GM18951 (cell line): ENCODE measurements at regions not wholly inside any gene's neighbourhood (a gene's known extent, or its start where the extent isn't known, plus 50 kb on each side); places are given as distances from the start of the nearest gene placed in this dataset.

ENCODE experiments used
- POLR2A ChIP-seq: IDR thresholded peaks from 4 replicates; pipeline ENCODE4 v1.6.1; 2011; ENCODE audit warnings: mild to moderate bottlenecking; ENCODE audit not compliant: insufficient read length, insufficient read depth; ENCODE audit errors: extremely low read depth
- in situ Hi-C: fragments of 300-500 bp; cut with MboI; formaldehyde crosslinking; loops from one replicate; pipeline ENCODE4 v1.12.0; 2022; ENCODE audit warnings: low sequenced_read_pairs, mixed read lengths, inconsistent platforms; ENCODE audit not compliant: unreplicated experiment

DNA sequence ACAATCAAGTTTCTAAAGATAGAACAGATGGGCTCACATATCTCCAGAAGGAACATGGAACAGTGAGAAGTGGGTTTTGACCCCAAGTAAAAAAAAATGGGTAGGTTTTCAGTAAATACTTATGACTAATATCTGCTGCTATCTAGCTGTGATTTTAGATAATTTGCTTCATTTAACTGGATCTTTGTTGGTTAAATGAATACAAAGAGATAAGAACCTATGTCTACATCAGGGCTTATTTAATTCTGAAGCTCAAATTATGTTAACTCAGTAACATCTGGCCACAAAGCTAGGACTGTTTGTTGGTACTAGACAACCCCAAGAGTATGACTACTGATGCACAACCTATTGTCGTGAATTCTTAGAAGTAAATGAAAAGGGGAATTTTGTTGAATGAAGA is 144.4 kb upstream of the SESN3 start:
- TF ChIP-seq POLR2A, result no peak
- in situ Hi-C loops, result no loop called here

DNA sequence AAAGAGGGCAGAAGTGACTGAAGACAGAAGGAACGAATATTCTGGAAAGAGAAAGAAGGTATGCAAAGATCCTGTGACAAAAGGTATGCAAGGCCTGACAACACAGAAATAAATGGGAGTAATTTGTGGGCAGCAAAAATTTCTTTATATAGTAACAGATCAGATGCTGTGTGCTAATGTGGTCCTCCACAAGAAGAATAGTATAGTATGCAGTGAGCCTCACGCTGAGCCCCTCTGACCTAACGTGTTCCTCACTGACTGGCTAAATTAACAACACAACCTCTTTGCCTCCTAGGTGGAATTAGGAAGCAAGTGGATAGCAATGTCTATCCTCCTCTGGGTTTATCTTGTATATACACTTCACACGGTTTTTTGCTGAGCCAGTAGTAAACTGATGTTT is 143.1 kb upstream of the SESN3 start:
- in situ Hi-C loops, result no loop called here
- no peak for TF ChIP-seq POLR2A

DNA sequence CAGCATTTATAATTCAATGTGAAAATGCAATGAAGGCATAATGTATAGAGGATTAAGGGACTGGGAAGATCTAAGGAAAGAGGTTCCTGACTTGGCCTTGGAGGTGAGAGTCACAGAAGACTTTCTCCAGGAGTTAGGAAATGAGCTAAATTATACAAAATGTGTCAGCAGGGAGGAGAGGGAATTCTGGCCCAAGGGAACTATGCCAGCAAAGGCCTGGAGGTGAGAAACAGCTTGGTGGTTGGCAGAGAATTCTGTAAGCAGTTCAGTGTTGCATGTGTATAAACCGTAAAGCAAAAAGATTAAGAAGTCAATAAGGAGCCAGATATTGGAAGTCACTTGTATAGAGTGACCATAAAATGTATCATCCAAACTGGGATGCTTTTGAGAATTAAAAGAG is 142.2 kb upstream of the SESN3 start:
- no peak for TF ChIP-seq POLR2A
- in situ Hi-C loops, result no loop called here

DNA sequence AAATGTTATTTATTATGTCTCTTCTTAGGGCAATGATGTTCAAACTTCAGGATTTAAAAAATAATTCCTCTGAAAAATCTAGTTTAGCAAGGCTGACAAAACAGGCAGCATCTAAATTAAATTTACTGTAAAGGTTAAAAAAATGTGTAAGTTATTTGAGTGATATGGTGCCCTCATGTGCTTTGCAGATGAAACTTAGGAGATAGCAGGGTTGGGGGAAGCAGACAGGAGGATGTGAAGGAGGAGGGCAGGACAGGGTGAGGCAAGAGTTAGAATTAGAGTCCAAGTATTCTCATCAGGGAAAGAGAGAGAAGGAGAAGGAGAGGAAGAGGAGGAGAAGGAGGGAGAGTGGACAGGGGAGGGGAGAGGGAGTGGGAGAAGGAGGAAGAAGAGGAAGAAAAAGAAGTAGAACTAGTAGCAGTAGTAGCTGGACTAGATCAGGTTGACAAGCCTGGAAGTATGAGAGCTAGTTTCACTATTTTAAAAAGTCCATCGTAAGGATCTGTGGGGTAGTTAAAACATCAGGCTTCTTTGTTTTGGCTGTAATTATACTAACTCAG is 141.2 kb upstream of the SESN3 start:
- TF ChIP-seq POLR2A, result no peak

DNA sequence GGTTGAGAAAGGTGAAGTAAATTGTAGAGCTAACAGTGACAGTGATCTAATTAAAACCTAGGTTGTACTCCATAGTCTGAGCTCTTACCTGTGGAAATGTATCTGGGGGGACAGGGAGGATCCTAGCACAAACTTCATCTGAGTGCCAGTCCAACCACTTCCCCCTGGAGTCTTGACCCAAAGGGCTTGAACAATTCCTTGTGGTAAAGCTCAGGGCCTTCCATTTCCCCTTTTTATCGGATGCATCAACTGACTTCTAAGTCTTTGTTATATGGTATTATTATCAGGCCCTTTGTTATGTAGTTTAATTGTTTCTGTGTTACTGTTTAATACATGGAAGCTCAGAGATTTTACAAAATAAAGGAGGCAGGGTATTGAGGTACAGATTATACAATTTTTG is 140.2 kb upstream of the SESN3 start:
- no peak for TF ChIP-seq POLR2A
- in situ Hi-C loops, result no loop called here

More for the DNA sequence above, 141.2 kb upstream of the SESN3 start:
- in situ Hi-C loops, result no loop called here

DNA sequence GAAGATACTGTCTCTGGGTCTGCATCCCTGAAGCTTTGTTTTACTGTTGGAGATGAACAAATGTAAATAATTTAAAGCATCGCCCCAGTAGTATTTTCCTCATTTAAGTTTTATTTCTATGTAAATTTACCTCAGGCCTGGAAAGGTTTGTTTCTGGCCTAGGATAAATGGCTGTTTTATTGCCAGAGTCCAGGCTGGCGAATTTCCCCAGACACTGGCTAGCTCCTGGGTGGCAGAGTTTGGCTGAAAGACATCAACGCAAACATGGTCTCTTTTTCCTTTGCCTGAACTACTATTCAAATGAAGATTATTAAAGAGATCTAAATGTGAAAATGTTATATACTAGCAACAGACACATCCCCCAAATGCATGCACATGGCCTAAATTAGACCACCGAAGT is 136.7 kb upstream of the SESN3 start:
- no peak for TF ChIP-seq POLR2A
- in situ Hi-C loops, result no loop called here

DNA sequence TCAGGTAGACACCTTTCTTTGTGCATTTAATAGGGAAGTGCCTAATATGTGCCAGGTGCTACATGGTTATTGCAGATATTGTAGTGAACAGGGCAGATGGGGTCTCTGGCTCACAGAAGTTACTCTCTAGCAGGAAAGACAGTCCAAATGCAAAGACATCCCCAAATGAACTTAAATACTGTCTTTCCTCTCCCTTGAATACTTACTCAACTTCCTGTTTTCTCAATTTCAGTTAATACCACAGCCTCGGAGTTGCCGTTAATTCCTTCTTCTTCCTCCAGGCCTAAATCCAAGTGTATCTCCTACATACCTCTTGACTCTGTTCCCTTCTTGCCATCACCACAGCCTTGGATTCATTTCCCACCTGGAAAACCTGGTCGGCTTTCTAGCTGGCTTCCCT is 134.3 kb upstream of the SESN3 start:
- in situ Hi-C loops, result no loop called here
- TF ChIP-seq POLR2A, result no peak

DNA sequence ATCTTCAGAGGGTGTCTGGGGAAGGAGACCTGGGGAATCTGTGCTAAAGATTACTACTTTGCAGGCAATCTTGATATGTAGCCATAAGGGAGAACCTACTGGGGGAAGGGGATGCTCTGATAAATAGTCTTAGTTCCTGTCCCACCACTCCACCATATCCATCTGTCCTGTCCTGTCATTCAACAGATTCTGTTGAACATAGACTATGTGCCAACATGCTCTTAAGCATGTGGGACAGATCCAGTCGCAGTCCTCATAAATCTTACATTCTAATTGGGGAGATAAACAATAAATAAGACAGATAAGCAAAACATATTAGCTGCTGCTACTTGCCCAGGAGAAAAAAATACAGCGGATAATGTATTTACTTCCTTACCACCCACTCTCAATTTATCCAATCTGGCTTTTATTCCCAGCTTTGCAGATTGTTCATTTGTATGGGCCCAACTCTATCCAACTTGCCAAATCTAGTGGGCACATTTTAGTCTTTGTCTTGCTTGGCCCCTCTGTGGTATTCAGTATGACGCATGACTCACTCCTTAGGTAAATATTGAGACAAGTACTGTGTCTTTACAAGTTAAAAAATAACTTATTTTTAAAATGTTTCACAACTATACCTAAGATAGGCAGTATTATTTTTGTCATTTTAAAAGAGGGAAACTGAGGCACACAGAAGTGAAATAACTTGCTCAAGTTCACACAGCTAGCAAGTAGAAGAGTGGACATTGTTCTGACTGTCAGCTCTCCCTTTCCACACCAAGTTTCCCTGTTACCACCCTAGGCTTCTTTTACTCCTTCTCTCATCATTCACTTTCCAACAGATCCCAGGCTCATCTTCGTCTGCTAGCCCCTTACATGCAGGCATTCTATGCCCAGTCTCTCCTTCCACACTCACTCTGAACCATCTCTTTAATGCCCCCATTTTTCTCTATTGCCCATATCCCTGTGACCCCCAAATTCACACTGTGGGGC is 133.6 kb upstream of the SESN3 start:
- no peak for TF ChIP-seq POLR2A
- in situ Hi-C loops, result no loop called here

DNA sequence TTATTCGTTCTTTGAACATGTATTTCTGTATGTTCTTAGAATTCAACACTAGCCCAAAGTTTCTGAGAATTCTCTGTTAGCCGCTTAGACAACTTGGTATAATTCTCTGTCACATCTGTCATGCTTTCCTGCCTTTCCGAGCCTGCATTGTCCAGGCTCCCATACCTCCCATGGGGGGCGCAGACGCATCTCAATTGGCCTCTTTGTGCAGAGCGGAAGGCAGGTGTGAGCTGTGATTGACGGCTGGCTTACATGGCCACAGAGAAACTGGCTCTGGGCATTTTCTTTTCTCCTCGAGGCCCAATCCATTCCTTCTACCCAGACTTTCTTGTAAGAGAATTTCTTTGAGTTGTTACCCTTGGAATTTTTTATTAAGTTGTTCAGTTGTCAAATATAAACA is 132.7 kb upstream of the SESN3 start:
- in situ Hi-C loops, result no loop called here
- TF ChIP-seq POLR2A, result no peak

DNA sequence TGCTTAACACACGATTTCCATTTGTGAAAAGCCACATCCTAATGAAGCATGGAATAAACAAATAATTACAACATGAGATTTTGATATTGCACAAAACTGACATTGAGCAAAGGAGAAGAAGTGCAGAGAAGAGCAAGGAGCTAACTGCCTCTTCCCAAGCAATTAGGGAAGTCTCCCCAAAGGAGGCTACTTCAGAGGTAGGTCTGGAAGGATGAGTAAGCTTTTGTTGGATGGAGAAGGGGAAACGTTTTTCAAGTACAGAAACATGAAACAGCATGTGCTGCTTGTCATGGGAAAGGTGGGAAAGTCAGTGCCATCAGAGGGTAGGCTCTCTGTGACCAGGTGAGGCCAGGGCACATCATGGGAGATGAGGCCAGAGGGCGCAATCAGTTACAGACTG is 132.2 kb upstream of the SESN3 start:
- TF ChIP-seq POLR2A, result no peak

DNA sequence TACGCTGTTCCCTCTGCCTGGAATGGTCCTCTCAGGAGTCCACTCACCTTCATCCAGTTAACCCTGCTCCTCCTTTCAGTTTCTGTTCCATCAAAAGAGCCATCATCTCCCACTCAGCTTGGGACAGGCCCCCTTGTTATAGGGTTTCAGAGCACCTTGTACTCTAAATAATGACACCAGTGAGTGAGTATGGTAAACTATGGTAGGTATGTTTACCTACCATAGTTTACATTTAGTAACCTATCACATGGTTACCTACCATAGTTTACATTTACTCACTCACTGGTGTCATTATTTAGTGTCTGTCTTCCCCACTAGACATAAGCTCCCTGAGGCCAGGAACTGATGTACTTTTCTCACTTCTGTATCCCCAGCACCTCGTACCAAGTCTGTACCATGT is 130.2 kb upstream of the SESN3 start:
- TF ChIP-seq POLR2A, result no peak
- in situ Hi-C loops, result no loop called here

More for the DNA sequence above, 132.2 kb upstream of the SESN3 start:
- in situ Hi-C loops, result no loop called here

DNA sequence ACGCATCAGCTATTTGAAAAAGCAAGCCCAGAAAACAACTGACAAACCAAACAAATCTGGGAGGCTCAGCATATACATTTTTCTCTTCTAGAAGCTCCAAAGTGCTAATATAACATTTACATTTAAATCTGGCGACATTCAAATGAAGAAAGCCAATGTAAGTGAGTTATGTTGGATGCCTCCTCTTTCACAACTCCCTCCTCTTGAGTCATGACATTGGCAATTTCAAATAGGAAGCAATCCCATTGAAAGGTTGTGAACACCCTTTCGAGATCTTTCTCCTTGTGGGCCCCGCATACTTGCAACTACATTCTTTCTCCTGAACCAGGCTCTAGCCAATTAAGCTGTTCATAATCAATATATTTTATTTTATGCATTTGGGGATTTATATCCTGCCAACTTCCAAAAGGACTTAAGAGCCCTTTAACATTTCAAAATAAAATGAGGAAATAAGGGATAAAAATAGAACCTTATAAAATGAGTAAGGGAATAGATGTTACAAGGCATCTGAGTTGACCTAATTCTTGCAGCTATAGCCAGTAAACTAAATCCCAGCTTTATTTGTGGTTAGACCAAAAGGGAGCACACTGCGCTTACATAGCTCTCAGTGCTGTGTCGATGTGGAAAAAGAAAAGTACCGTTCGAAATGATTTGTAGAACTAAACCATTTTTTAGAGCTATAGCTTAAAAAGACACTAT is 129.5 kb upstream of the SESN3 start:
- no peak for TF ChIP-seq POLR2A
- in situ Hi-C loops, result no loop called here

DNA sequence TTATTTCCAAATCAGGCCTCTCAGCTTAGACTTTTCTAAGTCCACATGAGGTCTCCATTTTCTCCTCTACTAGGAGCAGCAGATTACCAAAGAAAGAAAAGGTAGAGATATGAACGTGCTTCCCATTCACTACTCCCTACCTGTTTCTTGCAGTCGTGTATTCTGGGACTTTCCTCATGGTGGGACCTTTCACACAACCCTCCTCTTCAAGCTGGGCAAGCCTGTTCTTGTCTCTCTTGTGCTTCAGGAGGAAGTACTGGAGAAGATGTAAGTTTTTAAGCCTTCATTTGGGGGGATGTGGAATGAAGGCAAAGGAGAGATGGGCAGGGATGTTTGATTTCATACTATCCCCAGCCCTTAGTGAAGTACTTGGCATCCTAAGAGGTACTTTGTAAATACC is 128.8 kb upstream of the SESN3 start:
- in situ Hi-C loops, result no loop called here
- TF ChIP-seq POLR2A, result no peak

DNA sequence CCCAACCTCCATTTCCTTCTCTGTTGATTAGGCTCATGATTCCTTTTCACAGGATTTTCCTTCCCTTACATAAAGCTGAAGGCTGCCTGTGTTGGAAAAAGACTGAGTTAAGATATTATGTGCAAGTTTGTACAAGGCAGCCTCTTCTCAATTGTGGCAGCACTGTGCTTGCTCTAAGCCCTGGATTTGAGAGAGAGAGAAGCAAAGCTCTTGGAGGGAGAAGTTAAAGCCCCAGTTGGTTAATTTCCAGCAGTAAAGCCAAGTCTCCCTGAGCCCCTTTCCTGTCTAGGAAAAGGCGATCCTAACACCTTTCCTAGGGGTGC is 128.3 kb upstream of the SESN3 start:
- in situ Hi-C loops, result no loop called here
- no peak for TF ChIP-seq POLR2A
